B cell (primary cell): ENCODE measurements at regions not wholly inside any gene's neighbourhood (a gene's known extent, or its start where the extent isn't known, plus 50 kb on each side); places are given as distances from the start of the nearest gene placed in this dataset.

ENCODE experiments used
- ATAC-seq: fragments of 200-7000 bp; cut with Tn5 transposase; one replicate; pipeline ENCODE4 v1.10.0; 2021; ENCODE audit warnings: low read depth, mild to moderate bottlenecking, moderate number of reproducible peaks, moderate library complexity
- CTCF ChIA-PET: fragments of 350-600 bp; sonication (Branson Sonifier 250); formaldehyde crosslinking; loops from one replicate; lab custom pipeline; 2021; ENCODE audit warnings: antibody characterized with exemption, inconsistent platforms; lab: Charles Lee
- POLR2A ChIA-PET: fragments of 350-600 bp; sonication (Branson Sonifier 250); formaldehyde crosslinking; loops from one replicate; lab custom pipeline; 2021; ENCODE audit warnings: antibody characterized with exemption; lab: Charles Lee
- DNase-seq: peaks from one replicate; pipeline ENCODE4 v3.0.0; 2013
- H2AFZ ChIP-seq: 2 replicates; pipeline ENCODE4 v1.6.1; 2012; ENCODE audit warnings: mild to moderate bottlenecking, low read depth, low read length; ENCODE audit not compliant: insufficient read depth, poor library complexity, severe bottlenecking
- H3K27ac ChIP-seq, 2 donors: 1 replicate in 1 of 2; 2 replicates in 1 of 2; pipeline ENCODE4 v1.5.1; 2012 to 2013; ENCODE audit warnings: low read length in 2 of 2, mild to moderate bottlenecking in 2 of 2, moderate library complexity in 1 of 2
- H3K27me3 ChIP-seq, 4 experiments: fragments of 200-600 bp in 1 of 4; sonication (generic) in 1 of 4; replicated peaks in 1 of 4; 1 replicate in 2 of 4; 2 replicates in 2 of 4; pipeline versions ENCODE4 v1.6.1 to v1.7.0; 2013 to 2016; ENCODE audit warnings: low read length in 3 of 4, mild to moderate bottlenecking in 2 of 4, mixed read lengths in 1 of 4, moderate library complexity in 1 of 4; ENCODE audit not compliant: insufficient read depth in 4 of 4, control insufficient read depth in 3 of 4; ENCODE audit errors: control extremely low read depth in 1 of 4
- H3K36me3 ChIP-seq, 2 experiments: replicated peaks in 1 of 2; 1 replicate in 1 of 2; 2 replicates in 1 of 2; pipeline versions ENCODE4 v1.6.1 to v1.7.1; 2013; ENCODE audit warnings: low read length in 1 of 2; ENCODE audit not compliant: insufficient read depth in 2 of 2, control insufficient read depth in 1 of 2; ENCODE audit errors: control extremely low read depth in 1 of 2, extremely low read depth in 1 of 2
- H3K4me1 ChIP-seq, 2 donors: fragments of 200-600 bp in 1 of 2; sonication (generic) in 1 of 2; 1 replicate in 1 of 2; 2 replicates in 1 of 2; pipeline versions ENCODE4 v1.5.1 to v1.6.1; 2013 to 2017; ENCODE audit warnings: low read length in 2 of 2; ENCODE audit not compliant: control insufficient read depth in 2 of 2, insufficient read depth in 2 of 2
- H3K4me2 ChIP-seq: replicated peaks from 2 replicates; pipeline ENCODE3; 2012; ENCODE audit warnings: mild to moderate bottlenecking, low read depth, low read length; ENCODE audit not compliant: poor library complexity, severe bottlenecking
- H3K4me3 ChIP-seq, 5 experiments: fragments of 200-600 bp in 1 of 5; sonication (generic) in 1 of 5; 1 replicate in 3 of 5; 2 replicates in 2 of 5; pipeline versions ENCODE4 v1.5.1 to v1.7.0; 2011 to 2016; ENCODE audit warnings: low read length in 4 of 5, mild to moderate bottlenecking in 4 of 5, low read depth in 2 of 5, control low read depth in 1 of 5, moderate library complexity in 1 of 5; ENCODE audit not compliant: insufficient read depth in 1 of 5; ENCODE audit errors: control extremely low read depth in 1 of 5, extremely low read depth in 1 of 5
- H3K79me2 ChIP-seq: fragments of 200-600 bp; sonication (generic); one replicate; pipeline ENCODE4 v1.6.0; 2016; ENCODE audit warnings: low read length; ENCODE audit not compliant: control insufficient read depth, insufficient read depth
- H3K9ac ChIP-seq: fragments of 200-600 bp; sonication (generic); 2 replicates; pipeline ENCODE4 v1.6.1; 2017; ENCODE audit warnings: mild to moderate bottlenecking, low read length, moderate library complexity
- H3K9me3 ChIP-seq, 3 donors: one replicate each; pipeline versions ENCODE4 v1.6.1 to v1.7.1; 2013; ENCODE audit warnings: low read length in 2 of 3; ENCODE audit not compliant: control insufficient read depth in 2 of 3, insufficient read depth in 1 of 3; ENCODE audit errors: control extremely low read depth in 1 of 3
- H4K20me1 ChIP-seq: 2 replicates; pipeline ENCODE4 v1.6.0; 2012; ENCODE audit warnings: mild to moderate bottlenecking, low read length; ENCODE audit not compliant: insufficient read depth, control insufficient read depth, poor library complexity, severe bottlenecking
- H3K27ac Mint-ChIP-seq: one replicate; pipeline ENCODE4 v1.8.0; 2021; ENCODE audit warnings: mixed read lengths
- H3K27me3 Mint-ChIP-seq: one replicate; pipeline ENCODE4 v1.8.0; 2021; ENCODE audit warnings: mixed read lengths
- H3K4me1 Mint-ChIP-seq: one replicate; pipeline ENCODE4 v1.8.0; 2021; ENCODE audit warnings: mixed read lengths
- H3K4me3 Mint-ChIP-seq: one replicate; pipeline ENCODE4 v1.8.0; 2021; ENCODE audit warnings: mixed read lengths
- H3K9me3 Mint-ChIP-seq: one replicate; pipeline ENCODE4 v1.8.0; 2022; ENCODE audit warnings: mixed read lengths; ENCODE audit not compliant: insufficient read depth
- CTCF ChIP-seq: fragments of 200-600 bp; IDR thresholded peaks from one replicate; pipeline ENCODE4 v1.8.0; 2022; ENCODE audit warnings: antibody characterized with exemption, mild to moderate bottlenecking
- EZH2 ChIP-seq: IDR thresholded peaks from 2 replicates; pipeline ENCODE4 v1.6.1; 2012; ENCODE audit warnings: borderline replicate concordance, low read depth, mild to moderate bottlenecking, moderate library complexity, low read length; ENCODE audit not compliant: insufficient read depth, poor library complexity, severe bottlenecking
- WGBS: methylation state at CpG from one replicate; pipeline ENCODE4 v1.1.5; 2013; ENCODE audit warnings: missing lambda C conversion rate; ENCODE audit not compliant: insufficient coverage; 5-methylcytosine and 5-hydroxymethylcytosine counted together
- intact Hi-C: fragments of 100-400 bp; cut with micrococcal nuclease; formaldehyde crosslinking; loops from one replicate; pipeline ENCODE4 v1.10.0; 2022

- ChIA-PET POLR2A (interaction anchor here (0.6 to 0.9 kb wide), 2 partner anchors 17 to 223 kb away, joined by 3 read pairs; no protein-coding TSS in a partner anchor), CTCF (interaction anchor here (0.9 kb wide), 1 partner anchor 12 kb away, joined by 3 read pairs; no protein-coding TSS in a partner anchor)
- H3K9ac ChIP-seq: no peak overlapping the region
- no peaks in the 10 kb centered on the region for H4K20me1 ChIP-seq
- WGBS: no CpG with 5 or more reads among the region's 6 CpGs
- H3K4me2 ChIP-seq: peak overlapping the region; percentile 48
- peak; percentile 84 for ATAC-seq
- H3K4me3 Mint-ChIP-seq: peak overlapping the region; percentile 24
- H3K27me3 Mint-ChIP-seq: no peaks in the 10 kb centered on the region
- peak overlapping the region; percentile 17 to 78 for H3K27ac ChIP-seq
- intact Hi-C loops: no loop called here
- peaks cover 33 to 37% of the 10 kb centered on the region in 2 donors for H3K4me1 ChIP-seq
- peak overlapping the region; percentile 66 for H3K27ac Mint-ChIP-seq
- peak; percentile 76 for DNase-seq
- peaks cover 0 to 4% (median 0%) of the 10 kb centered on the region in 3 donors for H3K9me3 ChIP-seq
- H2AFZ ChIP-seq: peak overlapping the region; percentile 10
- no peaks in the 10 kb centered on the region for H3K9me3 Mint-ChIP-seq
- no peaks in the 10 kb centered on the region for H3K79me2 ChIP-seq
- H3K4me3 ChIP-seq: no peak overlapping the region
- TF ChIP-seq CTCF (no peak), EZH2 (no peak)
- H3K36me3 ChIP-seq: no peaks in the 10 kb centered on the region
- peaks cover 38% of the 10 kb centered on the region for H3K4me1 Mint-ChIP-seq
- H3K27me3 ChIP-seq: no peaks in the 10 kb centered on the region
Observed at GRCh38 chr12:32027684-32028365, 68.6 kb downstream of the RESF1 start.

- ATAC-seq (no peak), DNase-seq (no peak)
- Histone ChIP-seq H3K9ac (no peak overlapping the region), H3K9me3 (peaks cover 0 to 4% (median 0%) of the 10 kb centered on the region in 3 donors), H3K4me3 (no peak overlapping the region), H2AFZ (no peak overlapping the region), H3K27me3 (no peaks in the 10 kb centered on the region), H3K4me1 (peaks cover 33 to 37% of the 10 kb centered on the region in 2 donors), H4K20me1 (no peaks in the 10 kb centered on the region), H3K79me2 (no peaks in the 10 kb centered on the region), H3K27ac (no peak overlapping the region), H3K36me3 (no peaks in the 10 kb centered on the region), H3K4me2 (no peak overlapping the region)
- CTCF ChIA-PET: interaction anchor here (0.6 kb wide), 1 partner anchor 16 kb away, joined by 3 read pairs; no protein-coding TSS in a partner anchor
- POLR2A ChIA-PET: no interaction called here
- no peak for TF ChIP-seq EZH2
- TF ChIP-seq CTCF: no peak
- intact Hi-C loops: no loop called here
- peaks cover 34% of the 10 kb centered on the region for H3K4me1 Mint-ChIP-seq
- H3K4me3 Mint-ChIP-seq: no peak overlapping the region
- no peak overlapping the region for H3K27ac Mint-ChIP-seq
- no peaks in the 10 kb centered on the region for H3K9me3 Mint-ChIP-seq
- WGBS: 96% methylated on average over 9 of the region's 12 CpGs
- no peaks in the 10 kb centered on the region for H3K27me3 Mint-ChIP-seq
Observed at GRCh38 chr12:32030151-32030550, 70.9 kb downstream of the RESF1 start.
